Endothelial cell of umbilical vein (primary cell): ENCODE measurements at regions not wholly inside any gene's neighbourhood (a gene's known extent, or its start where the extent isn't known, plus 50 kb on each side); places are given as distances from the start of the nearest gene placed in this dataset.

Source experiments
- BruUV-seq: library from RNA; stranded (reverse); fragments of 400-500 nt; replicated peaks from 2 replicates; lab custom pipeline; 2021; lab: Mats Ljungman, UMichigan
- CTCF ChIA-PET: fragments of 300-600, 350-600 bp; sonication (Branson Sonifier 250); formaldehyde crosslinking; loops from one replicate; lab custom pipeline; 2021; ENCODE audit warnings: antibody characterized with exemption, inconsistent platforms; lab: Charles Lee
- POLR2A ChIA-PET: fragments of 300-600, 350-600 bp; sonication (Branson Sonifier 250); formaldehyde crosslinking; loops from one replicate; lab custom pipeline; 2021; ENCODE audit warnings: antibody characterized with exemption, inconsistent platforms; lab: Charles Lee
- DNase-seq: peaks from one replicate; pipeline ENCODE4 v3.0.0-alpha.2; 2011; ENCODE audit warnings: low read depth, low spot score
- FAIRE-seq: peaks from 2 replicates; lab custom pipeline; 2011; peaks lifted over from hg19 to GRCh38; lab: Jason Lieb, UNC
- H2AFZ ChIP-seq: 2 replicates; pipeline ENCODE4 v1.6.0; 2012; ENCODE audit warnings: low read depth, low read length, control low read depth, inconsistent platforms
- H3K27ac ChIP-seq: 2 replicates; pipeline ENCODE4 v1.5.1; 2011; ENCODE audit warnings: low read depth, mild to moderate bottlenecking, control low read depth, low read length, moderate library complexity; ENCODE audit not compliant: insufficient read depth
- H3K27me3 ChIP-seq, 2 experiments: 2 replicates each; pipeline versions ENCODE4 v1.6.0 to v1.6.1; 2011; ENCODE audit warnings: low read length in 2 of 2, mixed read lengths in 1 of 2; ENCODE audit not compliant: control insufficient read depth in 2 of 2, insufficient read depth in 2 of 2
- H3K36me3 ChIP-seq, 2 experiments: 2 replicates in 1 of 2; 3 replicates in 1 of 2; pipeline ENCODE4 v1.5.1; 2011; ENCODE audit warnings: low read length in 2 of 2, mild to moderate bottlenecking in 1 of 2, moderate library complexity in 1 of 2; ENCODE audit not compliant: control insufficient read depth in 2 of 2, insufficient read depth in 2 of 2; ENCODE audit errors: extremely low read depth in 1 of 2
- H3K4me1 ChIP-seq: 3 replicates; pipeline ENCODE4 v1.5.1; 2011; ENCODE audit warnings: mild to moderate bottlenecking, low read length; ENCODE audit not compliant: control insufficient read depth, insufficient read depth; ENCODE audit errors: extremely low read depth
- H3K4me2 ChIP-seq: 2 replicates; pipeline ENCODE4 v1.6.1; 2011; ENCODE audit warnings: low read length, control low read depth, mixed read lengths; ENCODE audit not compliant: insufficient read depth
- H3K4me3 ChIP-seq, 3 experiments: fragments of 200-600 bp in 1 of 3; sonication (generic), shearing (Covaris generic) in 1 of 3; replicated peaks in 1 of 3; 2 replicates each; pipeline ENCODE4 v1.5.1; 2011 to 2016; ENCODE audit warnings: control low read depth in 3 of 3, low read length in 3 of 3, mild to moderate bottlenecking in 2 of 3, inconsistent platforms in 1 of 3, low read depth in 1 of 3, moderate library complexity in 1 of 3; ENCODE audit not compliant: insufficient read depth in 1 of 3
- H3K79me2 ChIP-seq: 2 replicates; pipeline ENCODE4 v1.6.0; 2012; ENCODE audit warnings: low read length, inconsistent platforms; ENCODE audit not compliant: control insufficient read depth, insufficient read depth
- H3K9ac ChIP-seq: replicated peaks from 2 replicates; pipeline ENCODE3; 2011; ENCODE audit warnings: low read length, control low read depth; ENCODE audit not compliant: insufficient read depth; ENCODE audit errors: extremely low read depth
- H3K9me1 ChIP-seq: replicated peaks from 3 replicates; pipeline ENCODE4 v1.6.0; 2011; ENCODE audit warnings: mild to moderate bottlenecking, low read length; ENCODE audit not compliant: control insufficient read depth, insufficient read depth; ENCODE audit errors: extremely low read depth
- H3K9me3 ChIP-seq: replicated peaks from 2 replicates; pipeline ENCODE4 v1.5.1; 2012; ENCODE audit warnings: low read length, inconsistent platforms; ENCODE audit not compliant: control insufficient read depth, insufficient read depth
- H4K20me1 ChIP-seq: replicated peaks from 2 replicates; pipeline ENCODE3; 2011; ENCODE audit warnings: mild to moderate bottlenecking, low read length; ENCODE audit not compliant: control insufficient read depth, insufficient read depth; ENCODE audit errors: extremely low read depth
- EZH2 ChIP-seq: IDR thresholded peaks from 2 replicates; pipeline ENCODE4 v1.6.1; 2012; ENCODE audit warnings: borderline replicate concordance, low read depth, mild to moderate bottlenecking, moderate library complexity, low read length, inconsistent platforms; ENCODE audit not compliant: severe bottlenecking
- FOS ChIP-seq: IDR thresholded peaks from 2 replicates; pipeline ENCODE4 v1.6.1; 2011; ENCODE audit warnings: mild to moderate bottlenecking, low read length, moderate library complexity, borderline replicate concordance; ENCODE audit not compliant: insufficient read depth
- GATA2 ChIP-seq: IDR thresholded peaks from 2 replicates; pipeline ENCODE4 v1.7.0; 2011; ENCODE audit warnings: low read depth, mild to moderate bottlenecking, moderate library complexity, mixed read lengths, low read length; ENCODE audit not compliant: insufficient read length, insufficient read depth
- JUN ChIP-seq: IDR thresholded peaks from 2 replicates; pipeline ENCODE4 v1.6.1; 2011; ENCODE audit warnings: borderline replicate concordance, low read depth; ENCODE audit not compliant: insufficient read length, insufficient read depth
- MYC ChIP-seq: IDR thresholded peaks from one replicate; pipeline ENCODE4 v1.6.1; 2011; ENCODE audit warnings: mild to moderate bottlenecking, low read depth, low read length
- POLR2A ChIP-seq: IDR thresholded peaks from 2 replicates; pipeline ENCODE4 v1.6.1; 2012; ENCODE audit warnings: low read depth, mild to moderate bottlenecking, control low read depth, low read length
- POLR2AphosphoS5 ChIP-seq: IDR thresholded peaks from 2 replicates; pipeline ENCODE4 v1.6.1; 2012; ENCODE audit warnings: low read depth, mild to moderate bottlenecking, control low read depth, low read length, moderate library complexity; ENCODE audit not compliant: insufficient read depth
- dilution Hi-C: fragments of 300-500 bp; cut with MboI; formaldehyde crosslinking; loops from one replicate; pipeline ENCODE4 v1.15.0; 2019; ENCODE audit warnings: low sequenced_read_pairs; ENCODE audit not compliant: extremely low pct_ligation_motif_present
- intact Hi-C: fragments of 100-400 bp; cut with micrococcal nuclease; formaldehyde crosslinking; loops from one replicate; pipeline ENCODE4 v1.10.0; 2022
- TF ChIP-seq, protein P1 (sequence below): IDR thresholded peaks from 2 replicates; pipeline ENCODE4 v1.6.1; 2011; ENCODE audit not compliant: insufficient read depth, insufficient read length
- TF ChIP-seq, protein P2 (sequence below), 2 donors: IDR thresholded peaks; 1 replicate in 1 of 2; 2 replicates in 1 of 2; pipeline ENCODE4 v1.5.1; 2011; ENCODE audit warnings: low read length in 2 of 2, mild to moderate bottlenecking in 2 of 2, moderate library complexity in 2 of 2, control low read depth in 1 of 2, inconsistent platforms in 1 of 2, low read depth in 1 of 2; ENCODE audit not compliant: insufficient read depth in 1 of 2; ENCODE audit errors: extremely low read depth in 1 of 2

DNA sequence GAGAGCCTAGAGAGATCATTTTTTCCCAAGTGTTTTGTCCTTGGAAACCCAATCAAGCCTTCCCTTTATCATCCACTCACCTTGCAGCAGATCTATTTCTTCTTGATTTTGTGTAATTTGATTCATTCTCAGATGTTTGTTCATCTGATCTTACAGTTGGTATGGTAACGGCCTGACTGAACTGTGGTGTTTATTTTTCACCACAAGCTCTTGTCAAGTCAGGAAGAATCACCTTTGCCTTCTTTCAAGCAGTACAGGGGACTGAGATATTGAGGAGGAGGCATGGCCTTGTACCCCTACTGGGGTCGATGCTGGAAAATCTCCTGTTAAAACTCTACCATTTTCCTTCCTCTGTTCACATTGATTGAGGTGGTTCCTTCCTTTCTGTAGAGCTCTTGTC lies 361.4 kb upstream of the CFAP20DC start:
- Histone ChIP-seq H2AFZ (no peak overlapping the region), H4K20me1 (no peaks in the 10 kb centered on the region), H3K4me3 (no peak overlapping the region), H3K27ac (no peak overlapping the region), H3K9me3 (peaks cover 2% of the 10 kb centered on the region), H3K36me3 (no peaks in the 10 kb centered on the region), H3K9ac (no peak overlapping the region), H3K4me1 (no peaks in the 10 kb centered on the region), H3K79me2 (no peaks in the 10 kb centered on the region), H3K9me1 (no peaks in the 10 kb centered on the region), H3K27me3 (no peaks in the 10 kb centered on the region), H3K4me2 (no peak overlapping the region)
- no peak for FAIRE-seq
- ChIA-PET POLR2A (no interaction called here), CTCF (no interaction called here)
- dilution Hi-C loops = no loop called here
- no peak for DNase-seq
- TF ChIP-seq, protein P1, sequence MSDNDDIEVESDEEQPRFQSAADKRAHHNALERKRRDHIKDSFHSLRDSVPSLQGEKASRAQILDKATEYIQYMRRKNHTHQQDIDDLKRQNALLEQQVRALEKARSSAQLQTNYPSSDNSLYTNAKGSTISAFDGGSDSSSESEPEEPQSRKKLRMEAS = no peak
- TF ChIP-seq EZH2 = no peak
- BruUV-seq = no TSS peak
- intact Hi-C loops = no loop called here

DNA sequence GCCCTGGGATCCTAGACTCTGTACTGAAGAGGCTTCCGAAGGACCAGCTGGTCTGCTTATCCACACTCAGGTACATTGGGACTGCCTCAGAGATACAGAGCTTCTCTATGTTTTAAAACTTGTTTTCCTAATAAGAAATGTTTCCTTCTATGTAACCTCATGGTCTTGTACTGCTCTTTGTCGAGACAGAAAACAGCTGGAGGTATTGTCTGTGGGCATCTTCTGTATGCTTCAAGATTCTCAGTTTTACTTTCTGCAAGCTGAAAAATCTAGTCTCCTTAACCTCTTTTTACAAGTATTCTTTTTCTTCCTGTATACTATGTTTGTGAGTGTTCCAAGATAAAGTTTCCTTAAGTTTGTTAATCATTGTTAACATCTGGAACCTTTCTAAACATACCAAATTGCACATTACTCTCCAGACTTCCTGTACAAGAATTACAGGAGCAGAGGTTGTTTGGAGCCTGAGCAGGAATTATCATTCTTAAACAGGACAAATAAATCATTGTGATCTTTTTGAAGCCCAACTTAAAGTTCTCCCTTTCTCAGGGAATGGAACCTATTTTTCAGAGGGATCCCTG lies 358.3 kb upstream of the CFAP20DC start:
- intact Hi-C loops (no loop called here), dilution Hi-C loops (no loop called here)
- no peak overlapping the region for H3K4me2 ChIP-seq
- TF ChIP-seq GATA2 = no peak
- no peak for TF ChIP-seq MYC
- TF ChIP-seq FOS = no peak
- no peak for TF ChIP-seq POLR2A
- no peak for TF ChIP-seq EZH2
- TF ChIP-seq, protein P1 = no peak
- no peak for TF ChIP-seq JUN
- TF ChIP-seq, protein P2, sequence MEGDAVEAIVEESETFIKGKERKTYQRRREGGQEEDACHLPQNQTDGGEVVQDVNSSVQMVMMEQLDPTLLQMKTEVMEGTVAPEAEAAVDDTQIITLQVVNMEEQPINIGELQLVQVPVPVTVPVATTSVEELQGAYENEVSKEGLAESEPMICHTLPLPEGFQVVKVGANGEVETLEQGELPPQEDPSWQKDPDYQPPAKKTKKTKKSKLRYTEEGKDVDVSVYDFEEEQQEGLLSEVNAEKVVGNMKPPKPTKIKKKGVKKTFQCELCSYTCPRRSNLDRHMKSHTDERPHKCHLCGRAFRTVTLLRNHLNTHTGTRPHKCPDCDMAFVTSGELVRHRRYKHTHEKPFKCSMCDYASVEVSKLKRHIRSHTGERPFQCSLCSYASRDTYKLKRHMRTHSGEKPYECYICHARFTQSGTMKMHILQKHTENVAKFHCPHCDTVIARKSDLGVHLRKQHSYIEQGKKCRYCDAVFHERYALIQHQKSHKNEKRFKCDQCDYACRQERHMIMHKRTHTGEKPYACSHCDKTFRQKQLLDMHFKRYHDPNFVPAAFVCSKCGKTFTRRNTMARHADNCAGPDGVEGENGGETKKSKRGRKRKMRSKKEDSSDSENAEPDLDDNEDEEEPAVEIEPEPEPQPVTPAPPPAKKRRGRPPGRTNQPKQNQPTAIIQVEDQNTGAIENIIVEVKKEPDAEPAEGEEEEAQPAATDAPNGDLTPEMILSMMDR (IDR thresholded peaks at IDR 0.05; ENCODE audit: extremely low read depth in 1 of 2, insufficient read depth in 1 of 2, low read depth in 1 of 2, low read length in 2 of 2) = no peak
- TF ChIP-seq POLR2AphosphoS5 = no peak
- H3K9ac ChIP-seq = no peak overlapping the region
- no peak for FAIRE-seq
- H3K9me1 ChIP-seq = no peaks in the 10 kb centered on the region
- ChIA-PET CTCF (no interaction called here), POLR2A (no interaction called here)
- H4K20me1 ChIP-seq = no peaks in the 10 kb centered on the region
- H2AFZ ChIP-seq = no peak overlapping the region
- peaks cover 2% of the 10 kb centered on the region for H3K9me3 ChIP-seq
- BruUV-seq = no TSS peak
- no peak for DNase-seq
- H3K36me3 ChIP-seq = no peaks in the 10 kb centered on the region
- H3K4me3 ChIP-seq = no peak overlapping the region
- H3K27me3 ChIP-seq = no peaks in the 10 kb centered on the region
- no peak overlapping the region for H3K27ac ChIP-seq
- no peaks in the 10 kb centered on the region for H3K79me2 ChIP-seq
- H3K4me1 ChIP-seq = no peaks in the 10 kb centered on the region
